Lung microvascular endothelial cell (primary cell): ENCODE measurements at regions not wholly inside any gene's neighbourhood (a gene's known extent, or its start where the extent isn't known, plus 50 kb on each side); places are given as distances from the start of the nearest gene placed in this dataset.

Experiments used
- DNase-seq, 2 donors: peaks; one replicate each; pipeline versions ENCODE4 v3.0.0 to v3.0.0-alpha.2; 2010; ENCODE audit warnings: low read depth in 2 of 2

DNA sequence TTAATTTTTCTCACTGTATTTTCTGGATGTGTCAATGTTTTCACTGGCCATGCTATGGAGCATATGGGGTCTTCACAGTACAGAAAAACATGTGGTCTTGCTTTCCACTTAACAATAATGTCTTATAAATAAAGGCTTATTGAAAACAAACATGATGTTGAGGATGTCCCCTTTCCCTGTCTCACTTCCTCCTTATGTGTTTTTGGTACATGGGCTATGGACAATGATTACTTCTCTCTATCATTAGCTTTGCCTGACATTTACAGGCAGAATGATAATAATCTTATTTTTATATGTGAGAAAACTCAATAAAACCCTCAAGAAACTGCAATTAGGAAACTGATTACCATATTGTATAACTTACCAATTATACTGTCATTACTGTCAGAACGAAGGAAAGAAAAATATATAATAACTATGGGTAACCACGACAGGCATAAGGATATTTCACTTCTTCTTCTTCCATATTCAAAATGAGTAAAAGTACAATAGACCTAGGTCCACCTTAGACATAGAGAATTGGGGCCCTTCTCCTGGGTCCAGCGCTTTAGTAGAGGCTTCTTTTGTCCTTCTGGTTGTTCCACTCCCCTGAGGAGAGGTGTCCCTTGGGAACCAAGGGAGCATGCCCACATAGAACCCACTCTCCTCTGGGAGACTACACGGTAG lies 375.0 kb downstream of the MAN2A1 start:
- DNase-seq: no peak

DNA sequence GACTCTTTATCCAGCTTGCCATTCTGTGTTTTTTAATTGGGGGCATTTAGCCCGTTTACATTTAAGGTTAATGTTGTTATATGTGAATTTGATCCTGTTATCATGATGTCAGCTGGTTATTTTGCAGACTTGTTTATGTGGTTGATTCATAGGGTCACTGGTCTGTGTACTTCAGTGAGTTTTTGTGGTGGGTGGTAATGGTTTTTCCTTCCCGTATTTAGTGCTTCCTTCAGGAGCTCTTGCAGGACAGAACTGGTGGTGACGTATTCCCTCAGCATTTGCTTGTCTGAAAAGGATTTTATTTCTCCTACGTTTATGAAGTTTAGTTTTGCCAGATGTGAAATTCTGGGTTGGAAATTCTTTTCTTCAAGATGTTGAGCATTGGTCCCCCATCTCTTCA lies 381.1 kb downstream of the MAN2A1 start:
- DNase-seq: no peak

DNA sequence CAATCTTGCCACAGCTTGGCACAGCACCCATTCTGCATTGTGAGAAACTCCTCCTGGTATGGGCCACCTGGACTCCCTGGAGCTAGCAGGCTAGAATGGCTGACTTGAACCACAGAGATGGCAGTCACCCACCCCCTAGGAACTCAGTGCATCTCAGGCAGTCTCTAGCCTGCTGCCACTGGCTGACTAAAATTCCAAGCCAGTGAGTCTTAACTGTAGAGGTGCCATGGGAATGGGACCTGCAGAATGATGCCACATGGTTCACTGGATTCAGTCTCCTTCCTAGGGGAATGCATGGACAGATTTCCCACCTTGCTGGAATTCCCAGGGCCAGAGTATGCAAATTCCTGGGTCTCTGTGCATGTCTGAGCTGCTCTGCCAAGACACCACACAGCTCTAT lies 382.9 kb downstream of the MAN2A1 start:
- no peak for DNase-seq

DNA sequence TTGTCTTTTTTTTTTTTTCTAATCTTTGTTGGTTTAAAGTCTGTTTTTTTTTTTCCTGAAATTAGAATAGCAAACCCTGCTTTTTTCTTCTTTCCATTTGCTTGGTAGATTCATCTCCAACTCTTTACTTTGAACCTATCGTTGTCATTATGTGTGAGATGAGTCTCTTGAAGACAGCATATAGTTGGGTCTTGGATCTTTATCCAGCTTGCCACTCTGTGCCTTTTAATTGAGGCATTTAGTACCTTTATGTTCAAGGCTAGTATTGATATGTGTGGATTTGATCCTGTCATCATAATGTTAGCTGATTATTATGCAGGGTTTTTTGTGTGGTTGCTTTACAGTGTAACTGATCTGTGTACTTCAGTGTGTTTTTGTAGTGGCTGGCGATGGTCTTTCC lies 383.8 kb downstream of the MAN2A1 start:
- DNase-seq: no peak

DNA sequence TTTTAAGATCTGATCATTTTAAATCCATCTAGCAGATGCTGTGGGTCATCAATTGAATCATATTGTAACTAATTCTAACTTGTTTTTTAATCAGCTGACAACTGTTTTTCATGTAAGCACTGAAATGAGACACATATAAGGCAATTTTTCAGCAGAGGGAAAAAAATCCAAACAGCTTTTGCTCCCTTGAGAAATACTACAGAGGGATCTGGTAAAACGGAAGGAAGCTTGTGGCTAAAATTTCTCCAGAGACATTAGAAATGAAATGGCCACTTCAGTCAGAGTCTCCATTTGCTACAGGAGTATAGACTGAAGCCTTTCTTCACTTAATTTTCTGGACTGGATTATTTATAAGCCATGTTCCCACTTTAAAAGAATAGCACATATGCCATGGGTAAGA lies 385.9 kb downstream of the MAN2A1 start:
- DNase-seq: no peak

DNA sequence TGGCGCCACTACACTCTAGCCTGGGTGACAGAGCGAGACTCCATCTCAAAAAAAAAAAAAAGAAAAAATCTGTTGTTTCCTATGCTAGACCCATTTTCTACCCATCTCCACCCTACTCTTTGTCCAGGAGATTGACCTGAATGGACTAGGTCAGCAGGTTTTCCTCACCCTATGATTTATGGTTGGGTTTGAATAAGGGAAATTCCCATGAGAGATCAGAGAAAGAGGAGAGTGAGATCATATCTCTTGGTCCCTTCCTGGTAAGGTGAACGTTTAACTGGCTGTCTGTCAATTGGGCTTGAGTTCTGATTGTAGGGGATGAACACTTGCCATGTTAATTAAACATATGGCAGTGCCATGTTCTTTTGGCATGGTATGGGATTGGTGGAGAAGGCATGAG lies 387.4 kb downstream of the MAN2A1 start:
- DNase-seq: no peak

DNA sequence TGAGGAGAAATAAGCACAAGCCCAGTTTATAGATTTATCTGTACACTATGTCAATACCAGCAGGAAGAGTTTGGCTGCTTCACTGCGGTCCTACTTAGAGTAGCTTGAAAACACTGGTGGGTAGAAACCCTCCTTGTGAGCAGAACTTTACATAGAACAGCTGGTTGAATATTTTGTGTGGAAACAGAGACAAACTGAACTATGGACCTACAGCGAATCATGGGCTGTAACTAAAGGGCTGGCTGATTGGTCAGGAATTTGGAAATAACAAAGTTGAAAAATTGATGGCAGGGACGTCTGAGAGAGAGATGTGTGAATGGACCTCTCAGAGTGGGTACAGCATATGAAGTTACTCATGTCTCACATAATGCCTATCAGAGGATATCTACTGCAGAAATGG lies 392.5 kb downstream of the MAN2A1 start:
- DNase-seq: no peak

DNA sequence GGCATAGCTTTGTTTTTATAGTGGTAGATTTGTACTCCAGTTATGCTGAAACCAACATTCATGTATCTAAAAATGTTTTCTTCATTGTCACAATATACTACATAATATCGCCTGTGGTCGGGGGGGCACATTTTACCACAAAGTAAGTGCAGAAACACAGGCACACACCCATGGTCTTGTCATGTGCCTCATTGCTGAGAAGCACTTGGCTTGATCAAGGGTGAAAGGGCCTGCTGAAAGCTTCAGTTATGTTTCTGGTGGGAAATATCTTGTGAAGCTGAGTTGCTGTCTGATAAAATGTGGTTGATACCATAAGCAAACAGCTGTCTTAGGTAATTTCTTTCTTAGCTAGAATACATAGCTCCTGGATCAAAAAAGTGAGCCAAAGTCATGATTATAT lies 393.1 kb downstream of the MAN2A1 start:
- no peak for DNase-seq

DNA sequence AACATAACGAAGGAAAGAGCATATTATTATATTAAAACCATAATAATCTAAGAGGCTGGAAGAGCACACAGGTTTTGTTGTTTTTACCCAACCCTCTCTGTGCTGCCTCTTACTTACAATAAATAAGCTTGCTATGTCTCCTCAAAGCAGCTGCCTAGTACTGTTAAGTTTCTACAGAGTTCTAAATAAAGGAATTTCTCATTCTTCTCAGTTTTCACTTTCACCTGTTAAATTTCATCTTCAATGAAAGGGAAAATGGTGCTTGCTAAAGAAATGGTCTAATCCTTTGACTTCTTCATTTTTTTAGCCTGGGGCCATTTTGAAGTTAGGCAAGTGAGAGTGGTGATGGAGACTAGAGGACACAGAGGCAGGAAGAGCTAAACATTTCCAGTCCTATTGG lies 396.1 kb downstream of the MAN2A1 start:
- DNase-seq: no peak

DNA sequence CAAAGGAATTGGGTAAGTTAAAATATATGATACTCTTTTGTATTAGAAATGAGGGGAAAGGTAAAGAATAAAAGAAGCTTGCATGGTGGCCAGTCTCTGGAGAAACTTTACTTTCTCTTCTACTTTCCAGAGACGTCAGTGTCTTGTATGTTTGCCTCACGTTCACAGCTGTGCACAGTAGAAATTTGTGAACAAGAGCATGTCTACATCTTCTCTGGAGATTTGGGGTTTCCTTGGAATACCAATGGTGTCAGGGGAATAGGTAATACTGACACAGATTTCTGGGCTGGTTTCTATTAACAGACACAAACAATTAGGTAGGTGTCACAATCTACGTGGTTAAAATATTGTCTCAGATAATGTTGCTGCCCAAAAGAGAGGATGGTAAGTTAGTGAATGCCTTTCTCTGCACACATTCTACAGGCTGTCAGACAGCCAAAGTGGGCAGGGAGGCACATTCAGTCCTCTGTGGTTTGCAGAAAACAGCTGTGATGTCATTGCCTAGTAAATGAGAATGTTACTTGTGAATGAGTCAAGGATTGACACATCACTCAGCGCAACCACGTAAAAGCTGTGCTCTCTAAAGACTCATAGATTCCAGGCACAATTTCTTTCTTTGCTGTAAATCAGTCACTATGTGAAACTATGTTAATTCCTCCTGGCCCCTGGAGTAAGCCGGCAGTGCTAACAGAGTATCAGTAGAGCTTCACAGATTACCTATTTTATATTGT lies 397.1 kb downstream of the MAN2A1 start:
- no peak for DNase-seq

DNA sequence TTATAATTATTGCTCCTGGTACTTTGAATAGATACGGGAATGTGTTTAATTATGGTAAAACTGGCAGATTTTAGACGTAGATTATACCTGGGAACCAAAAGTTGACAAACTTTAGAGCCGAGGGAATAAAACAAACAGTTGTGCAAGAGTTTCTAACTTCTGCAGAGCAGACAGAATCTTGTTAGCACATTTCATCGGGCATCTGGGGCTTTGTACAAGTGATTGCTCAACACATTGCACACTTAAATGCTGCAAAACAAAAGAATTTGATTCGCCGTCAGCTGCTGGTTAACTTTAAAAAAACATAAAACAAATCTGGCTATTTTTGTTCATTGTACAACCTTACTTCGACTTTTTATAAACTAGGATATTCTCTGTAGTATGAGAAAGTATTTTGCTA lies 398.1 kb downstream of the MAN2A1 start:
- no peak for DNase-seq

DNA sequence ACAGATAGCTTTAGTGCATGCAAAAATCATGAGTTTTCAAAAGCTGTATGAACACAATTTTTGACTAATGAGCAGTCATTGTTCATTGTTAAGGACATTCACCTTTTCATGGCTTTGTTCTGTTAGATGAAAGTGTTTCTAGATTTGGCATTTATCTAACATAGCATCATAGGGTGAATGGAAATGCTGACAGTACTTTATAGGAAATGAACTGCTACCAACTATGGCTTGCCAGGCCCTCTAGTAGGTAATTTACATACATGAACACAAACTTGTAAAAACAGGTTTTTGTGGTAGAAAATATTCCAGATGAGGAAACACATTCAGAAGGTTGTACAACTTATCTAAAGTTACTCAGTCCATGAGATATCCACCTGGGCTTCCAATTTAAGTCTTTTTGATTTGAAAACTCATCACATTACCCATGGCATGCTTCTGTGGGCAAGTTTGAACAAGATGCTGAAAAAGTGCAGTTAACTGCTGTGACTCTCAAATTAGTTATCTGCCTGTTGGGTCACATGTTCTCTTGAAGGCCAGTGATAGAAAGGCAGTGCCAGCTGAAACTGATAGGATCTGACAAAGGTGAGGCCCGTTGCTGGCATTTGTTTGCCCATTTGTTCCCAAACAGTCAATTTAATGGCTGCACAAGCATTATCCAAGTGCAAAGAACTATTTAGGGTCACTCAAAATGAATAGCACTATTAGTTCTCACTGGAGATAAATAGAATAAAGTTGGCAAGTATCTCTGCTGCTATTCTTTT lies 399.1 kb downstream of the MAN2A1 start:
- no peak for DNase-seq

DNA sequence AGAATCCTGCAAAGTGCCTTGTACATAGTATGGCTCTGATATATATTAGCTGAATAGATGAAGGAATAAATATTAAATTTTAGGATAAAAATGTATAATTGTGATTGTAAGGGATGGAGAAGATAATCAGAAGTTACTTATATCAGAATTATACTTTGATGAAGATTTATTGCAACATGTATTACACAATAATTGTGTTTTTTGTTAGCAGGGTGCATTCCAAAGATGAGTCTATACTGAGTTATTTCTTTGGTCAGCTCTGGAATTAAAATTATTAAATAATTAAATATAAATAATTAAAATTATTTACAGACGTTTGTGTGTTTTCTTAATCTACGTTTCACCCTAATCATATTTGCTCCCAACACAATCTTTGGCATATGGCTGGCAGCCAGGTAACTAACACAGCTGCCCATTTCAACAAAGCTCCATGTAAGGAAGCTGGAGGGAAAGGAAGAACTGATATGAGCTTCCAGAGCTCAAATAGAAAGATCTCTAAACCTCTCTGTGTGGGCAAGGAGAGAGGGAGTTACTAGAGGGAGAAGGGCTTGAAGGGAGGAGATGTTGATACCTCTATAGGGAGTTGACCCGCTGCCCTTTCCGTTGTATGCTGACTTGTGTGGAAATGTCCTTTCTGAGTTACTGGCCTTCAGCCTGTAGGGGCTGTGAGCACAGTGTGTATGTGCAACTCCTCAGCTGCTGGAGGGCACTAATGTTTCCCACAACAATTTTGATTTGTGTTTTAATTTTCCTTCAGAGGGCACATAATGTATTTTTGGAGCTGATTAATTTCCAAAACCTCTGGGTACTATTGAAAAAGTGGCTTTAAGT lies 403.4 kb downstream of the MAN2A1 start:
- no peak for DNase-seq

DNA sequence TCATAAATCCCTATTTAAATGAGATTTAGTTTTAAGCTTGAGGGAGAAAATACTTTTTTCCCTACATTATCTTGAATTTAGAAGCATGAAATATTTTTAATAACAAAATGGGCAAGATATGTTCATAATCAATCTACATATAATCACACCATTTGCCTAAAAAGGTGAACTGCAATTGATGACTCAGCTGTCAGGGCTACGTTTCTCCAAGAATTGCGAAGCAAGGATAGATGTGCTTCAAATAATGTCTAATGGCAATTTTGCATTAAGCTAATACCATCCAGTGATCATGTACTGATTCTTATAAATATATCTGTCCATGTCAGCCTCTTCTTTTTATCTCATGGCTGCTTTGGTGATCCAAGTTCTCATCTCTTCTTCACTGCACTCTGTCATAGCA lies 404.4 kb downstream of the MAN2A1 start:
- no peak for DNase-seq

DNA sequence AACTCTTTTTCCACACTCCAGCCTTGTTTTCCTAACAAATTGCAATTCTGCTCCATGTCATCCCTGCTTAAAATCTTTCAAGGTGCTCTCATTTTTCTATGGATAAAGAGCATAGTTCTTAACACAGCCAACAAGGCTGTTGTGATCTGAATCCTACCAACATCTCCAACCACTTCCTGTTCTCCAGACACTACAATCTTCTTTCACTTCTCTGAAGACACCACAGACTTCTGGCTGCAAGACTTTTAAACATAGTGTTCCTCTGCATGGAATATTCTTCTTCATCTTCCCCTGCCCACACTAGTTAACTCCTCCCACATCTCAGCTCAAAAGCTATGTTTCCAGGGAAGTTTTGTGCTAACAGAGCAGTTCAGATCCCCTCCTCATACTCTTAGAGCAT lies 404.8 kb downstream of the MAN2A1 start:
- DNase-seq: no peak

DNA sequence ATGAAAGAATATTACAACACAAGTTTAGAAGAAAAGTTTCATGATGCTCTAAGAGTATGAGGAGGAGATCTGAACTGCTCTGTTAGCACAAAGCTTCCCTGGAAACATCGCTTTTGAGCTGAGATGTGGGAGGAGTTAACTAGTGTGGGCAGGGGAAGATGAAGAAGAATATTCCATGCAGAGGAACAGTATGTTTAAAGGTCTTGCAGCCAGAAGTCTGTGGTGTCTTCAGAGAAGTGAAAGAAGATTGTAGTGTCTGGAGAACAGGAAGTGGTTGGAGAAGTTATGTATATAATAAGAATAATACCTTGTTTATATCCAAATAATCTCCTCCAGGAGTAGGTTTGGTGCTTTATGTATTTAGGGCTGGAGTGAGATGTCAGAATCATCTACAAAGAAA lies 406.7 kb downstream of the MAN2A1 start:
- DNase-seq: no peak

DNA sequence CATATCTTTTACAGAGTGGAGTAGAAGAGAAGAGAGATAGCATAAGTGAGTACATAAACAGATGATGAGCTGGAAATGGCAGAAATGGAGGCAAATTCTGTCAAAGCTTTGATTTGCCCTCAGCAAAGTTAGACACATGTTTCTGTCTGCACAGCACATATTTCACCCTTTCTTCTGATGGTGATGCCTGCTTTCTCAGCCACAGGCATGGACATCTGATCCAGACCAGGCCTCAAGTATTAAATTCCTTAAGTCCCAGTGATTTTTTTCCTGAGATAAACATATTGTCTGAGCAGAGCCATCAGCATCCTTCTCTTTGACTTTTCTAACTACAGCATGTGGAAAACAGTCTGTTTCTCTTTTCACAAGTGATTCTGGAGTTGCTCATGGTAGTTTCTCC lies 409.8 kb downstream of the MAN2A1 start:
- no peak for DNase-seq

DNA sequence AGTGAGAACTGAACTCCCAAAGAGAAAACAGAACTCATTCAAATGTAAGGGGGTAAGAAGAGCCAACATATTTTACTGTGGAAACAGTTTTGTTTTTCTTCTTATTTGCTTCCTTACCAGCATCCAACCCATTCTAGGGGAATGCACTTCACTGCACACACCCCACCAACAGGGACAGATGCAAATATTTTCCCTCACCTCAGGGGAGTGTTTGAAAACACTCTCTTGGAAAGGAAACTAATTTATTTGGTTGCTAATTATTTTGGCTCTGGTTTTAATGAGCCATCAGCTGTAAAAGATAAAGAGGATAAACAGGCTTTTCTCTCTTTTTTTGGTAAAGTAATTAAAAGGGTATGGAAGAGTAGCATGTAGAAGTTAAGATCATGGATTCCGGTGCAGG lies 413.4 kb downstream of the MAN2A1 start:
- DNase-seq: no peak

DNA sequence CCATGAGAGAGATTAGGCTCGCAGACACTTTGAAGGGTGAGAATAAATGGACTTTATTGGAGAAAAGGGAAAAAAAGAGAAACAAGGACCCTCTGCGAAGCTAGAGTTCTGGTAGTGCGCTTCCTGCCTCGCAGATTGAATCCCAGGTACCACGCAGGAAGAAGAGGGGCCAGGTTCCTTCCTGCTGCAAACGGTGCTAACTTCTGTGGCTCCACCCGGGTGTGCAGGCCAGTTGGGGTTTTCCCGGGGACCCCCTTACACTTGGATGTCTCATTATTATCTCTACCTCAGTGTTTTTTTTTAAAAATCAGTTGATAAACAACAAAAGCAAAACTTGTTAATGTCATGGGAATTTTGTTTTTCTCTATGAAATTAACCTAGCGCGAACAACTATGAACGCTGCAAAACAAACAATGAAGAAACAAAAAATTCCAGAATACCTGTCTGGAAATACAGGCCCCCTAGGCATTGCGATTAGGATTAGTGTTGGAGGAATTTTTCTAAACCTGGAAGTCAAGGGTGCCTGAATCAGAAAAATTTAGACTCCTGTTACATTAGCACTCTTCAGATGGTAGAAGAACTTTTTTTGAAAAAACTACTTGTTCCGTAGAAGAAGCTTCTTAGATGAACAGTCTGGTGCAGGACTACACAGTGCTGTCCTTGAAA lies 414.5 kb downstream of the MAN2A1 start:
- no peak for DNase-seq

DNA sequence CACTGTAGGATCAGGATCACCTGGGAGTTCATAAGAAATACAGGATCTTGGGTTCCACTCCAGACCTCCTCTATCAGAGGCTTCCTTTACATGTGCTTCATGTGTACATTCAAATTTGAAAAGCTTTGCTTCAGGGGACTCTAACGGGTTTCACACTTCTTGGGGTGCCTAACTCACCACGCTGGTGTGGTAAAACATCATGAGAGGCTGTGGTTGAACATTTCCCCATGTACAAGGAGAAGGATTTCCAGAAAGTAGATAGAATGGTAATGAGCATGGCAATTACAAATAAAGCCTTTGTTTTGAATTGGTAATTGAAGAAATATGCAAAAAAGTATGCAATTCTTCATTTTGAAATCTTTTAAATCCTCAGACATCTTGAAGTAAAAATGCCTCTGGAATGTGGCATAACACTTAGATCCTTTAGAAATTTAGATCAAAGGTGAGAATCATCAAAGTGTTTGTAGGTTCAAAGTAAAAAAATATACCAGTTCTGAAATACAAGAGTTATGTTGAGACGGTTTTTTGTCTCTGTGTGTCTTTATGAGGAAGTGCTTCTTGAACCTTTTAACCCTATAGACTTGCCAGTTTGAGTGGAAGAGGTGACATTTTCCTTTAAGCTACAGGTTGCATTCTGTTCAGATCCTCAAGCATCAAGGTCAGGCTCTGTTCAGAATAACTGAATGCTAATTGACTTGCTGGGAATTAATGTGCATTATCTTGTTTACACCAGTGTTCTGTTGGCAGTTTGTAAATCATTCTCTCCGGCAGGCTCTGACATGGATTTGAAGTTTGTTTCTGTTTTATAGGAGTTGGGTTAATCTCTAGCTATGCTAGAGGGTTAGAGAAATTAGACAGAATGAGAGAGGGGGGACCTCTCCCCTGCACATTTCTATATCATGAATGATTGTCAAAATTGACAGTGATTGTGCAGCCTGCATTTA lies 415.3 kb downstream of the MAN2A1 start:
- no peak for DNase-seq
